Astrocyte (in vitro differentiated cells and primary cell): ENCODE measurements at regions not wholly inside any gene's neighbourhood (a gene's known extent, or its start where the extent isn't known, plus 50 kb on each side); places are given as distances from the start of the nearest gene placed in this dataset.

ENCODE experiments used
- DNase-seq: peaks from one replicate; pipeline ENCODE4 v3.0.0-alpha.2; 2010; ENCODE audit warnings: low read depth
- FAIRE-seq: peaks from 2 replicates; lab custom pipeline; 2011; peaks lifted over from hg19 to GRCh38; lab: Jason Lieb, UNC
- H2AFZ ChIP-seq: 2 replicates; pipeline ENCODE4 v1.6.0; 2012; ENCODE audit warnings: low read depth, low read length, inconsistent platforms
- H3K27ac ChIP-seq: 2 replicates; pipeline ENCODE4 v1.5.1; 2011; ENCODE audit warnings: low read depth, low read length, inconsistent platforms
- H3K27me3 ChIP-seq: 2 replicates; pipeline ENCODE4 v1.6.0; 2011; ENCODE audit warnings: low read length, inconsistent platforms; ENCODE audit not compliant: insufficient read depth
- H3K36me3 ChIP-seq: 2 replicates; pipeline ENCODE4 v1.5.1; 2011; ENCODE audit warnings: low read length, inconsistent platforms; ENCODE audit not compliant: insufficient read depth
- H3K4me1 ChIP-seq: 2 replicates; pipeline ENCODE4 v1.5.1; 2011; ENCODE audit warnings: low read length, inconsistent platforms; ENCODE audit not compliant: insufficient read depth
- H3K4me2 ChIP-seq: 2 replicates; pipeline ENCODE4 v1.6.0; 2012; ENCODE audit warnings: low read length, inconsistent platforms
- H3K4me3 ChIP-seq: 2 replicates; pipeline ENCODE4 v1.5.1; 2011; ENCODE audit warnings: low read depth, mild to moderate bottlenecking, low read length, inconsistent platforms; ENCODE audit not compliant: insufficient read depth
- H3K79me2 ChIP-seq: 2 replicates; pipeline ENCODE4 v1.6.0; 2012; ENCODE audit warnings: mild to moderate bottlenecking, low read length, inconsistent platforms; ENCODE audit not compliant: insufficient read depth
- H3K9ac ChIP-seq: 2 replicates; pipeline ENCODE4 v1.6.0; 2012; ENCODE audit warnings: mild to moderate bottlenecking, low read length, inconsistent platforms
- H3K9me3 ChIP-seq: 2 replicates; pipeline ENCODE4 v1.5.1; 2012; ENCODE audit warnings: low read depth, mild to moderate bottlenecking, low read length, inconsistent platforms; ENCODE audit not compliant: insufficient read depth
- H4K20me1 ChIP-seq: 2 replicates; pipeline ENCODE4 v1.6.0; 2012; ENCODE audit warnings: low read length, inconsistent platforms; ENCODE audit not compliant: insufficient read depth
- H3K27ac Mint-ChIP-seq: one replicate; pipeline ENCODE4 v1.8.0; 2021; ENCODE audit warnings: mild to moderate bottlenecking, mixed read lengths; ENCODE audit not compliant: unreplicated experiment
- H3K27me3 Mint-ChIP-seq: one replicate; pipeline ENCODE4 v1.8.0; 2021; ENCODE audit warnings: low read depth, mixed read lengths; ENCODE audit not compliant: unreplicated experiment
- H3K36me3 Mint-ChIP-seq: one replicate; pipeline ENCODE4 v1.8.0; 2021; ENCODE audit warnings: low read depth, mixed read lengths; ENCODE audit not compliant: unreplicated experiment
- H3K4me1 Mint-ChIP-seq: one replicate; pipeline ENCODE4 v1.8.0; 2021; ENCODE audit warnings: low read depth, mixed read lengths; ENCODE audit not compliant: unreplicated experiment
- H3K4me3 Mint-ChIP-seq: one replicate; pipeline ENCODE4 v1.8.0; 2021; ENCODE audit warnings: mild to moderate bottlenecking, moderate library complexity, mixed read lengths; ENCODE audit not compliant: unreplicated experiment
- H3K9me3 Mint-ChIP-seq: one replicate; pipeline ENCODE4 v1.8.0; 2021; ENCODE audit warnings: mild to moderate bottlenecking, mixed read lengths; ENCODE audit not compliant: unreplicated experiment
- EZH2 ChIP-seq: IDR thresholded peaks from 2 replicates; pipeline ENCODE4 v1.6.1; 2012; ENCODE audit warnings: mild to moderate bottlenecking, low read length, inconsistent platforms; ENCODE audit not compliant: insufficient read depth
- TF ChIP-seq, protein P1 (sequence below): IDR thresholded peaks from 2 replicates; pipeline ENCODE4 v1.5.1; 2011; ENCODE audit warnings: low read depth, mild to moderate bottlenecking, inconsistent platforms, low read length, moderate library complexity; ENCODE audit not compliant: insufficient read depth

DNA sequence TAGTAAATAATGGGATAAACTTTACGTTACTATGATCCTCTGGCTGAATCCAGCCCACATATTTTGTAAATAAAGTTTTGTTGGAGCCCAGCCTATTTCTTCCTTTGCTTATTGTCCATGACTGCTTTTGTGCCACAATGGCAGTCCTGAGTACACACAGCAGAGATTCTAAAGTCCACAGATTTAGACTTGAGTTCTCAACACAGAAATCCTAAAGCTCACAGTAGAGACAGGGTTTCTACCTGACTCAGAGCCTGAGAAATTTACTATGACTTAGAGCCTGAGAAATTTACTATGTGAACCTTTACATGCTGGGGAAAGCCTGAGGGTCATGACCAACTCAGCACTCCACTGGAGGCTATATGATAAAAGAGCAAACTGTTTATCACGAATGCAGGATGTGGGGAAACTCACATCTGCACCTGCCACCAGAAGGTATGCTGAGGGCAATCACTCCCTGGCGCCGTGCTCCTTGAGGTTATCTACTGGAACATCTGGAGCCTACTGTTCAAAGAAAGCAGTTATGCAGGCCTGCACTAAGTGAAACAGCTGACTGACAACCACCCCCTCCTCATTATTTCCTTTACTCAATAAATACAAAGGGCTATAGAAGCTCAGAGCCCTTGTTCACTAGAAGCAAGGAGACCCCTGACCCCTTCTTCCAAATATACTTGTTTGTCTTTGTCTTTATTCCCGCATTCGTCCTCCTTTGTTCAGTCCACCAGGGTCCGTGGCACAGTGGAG, 52.6 kb upstream of the BICD1 start:
- no peak for FAIRE-seq
- no peaks in the 10 kb centered on the region for H3K36me3 Mint-ChIP-seq
- no peak for DNase-seq
- TF ChIP-seq, protein P1, sequence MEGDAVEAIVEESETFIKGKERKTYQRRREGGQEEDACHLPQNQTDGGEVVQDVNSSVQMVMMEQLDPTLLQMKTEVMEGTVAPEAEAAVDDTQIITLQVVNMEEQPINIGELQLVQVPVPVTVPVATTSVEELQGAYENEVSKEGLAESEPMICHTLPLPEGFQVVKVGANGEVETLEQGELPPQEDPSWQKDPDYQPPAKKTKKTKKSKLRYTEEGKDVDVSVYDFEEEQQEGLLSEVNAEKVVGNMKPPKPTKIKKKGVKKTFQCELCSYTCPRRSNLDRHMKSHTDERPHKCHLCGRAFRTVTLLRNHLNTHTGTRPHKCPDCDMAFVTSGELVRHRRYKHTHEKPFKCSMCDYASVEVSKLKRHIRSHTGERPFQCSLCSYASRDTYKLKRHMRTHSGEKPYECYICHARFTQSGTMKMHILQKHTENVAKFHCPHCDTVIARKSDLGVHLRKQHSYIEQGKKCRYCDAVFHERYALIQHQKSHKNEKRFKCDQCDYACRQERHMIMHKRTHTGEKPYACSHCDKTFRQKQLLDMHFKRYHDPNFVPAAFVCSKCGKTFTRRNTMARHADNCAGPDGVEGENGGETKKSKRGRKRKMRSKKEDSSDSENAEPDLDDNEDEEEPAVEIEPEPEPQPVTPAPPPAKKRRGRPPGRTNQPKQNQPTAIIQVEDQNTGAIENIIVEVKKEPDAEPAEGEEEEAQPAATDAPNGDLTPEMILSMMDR, result no peak
- TF ChIP-seq EZH2, result no peak
- H3K4me1 Mint-ChIP-seq, result peaks cover 7% of the 10 kb centered on the region
- Histone ChIP-seq H3K4me3 (no peak overlapping the region), H3K4me2 (no peak overlapping the region), H3K4me1 (peaks cover 4% of the 10 kb centered on the region), H4K20me1 (no peaks in the 10 kb centered on the region), H3K27ac (no peak overlapping the region), H2AFZ (no peak overlapping the region), H3K79me2 (no peaks in the 10 kb centered on the region), H3K9me3 (no peaks in the 10 kb centered on the region), H3K27me3 (no peaks in the 10 kb centered on the region), H3K36me3 (no peaks in the 10 kb centered on the region), H3K9ac (no peak overlapping the region)
- H3K27ac Mint-ChIP-seq, result no peak overlapping the region
- H3K9me3 Mint-ChIP-seq, result peaks cover 3% of the 10 kb centered on the region
- H3K4me3 Mint-ChIP-seq, result no peak overlapping the region
- H3K27me3 Mint-ChIP-seq, result no peaks in the 10 kb centered on the region
